CD8-positive, alpha-beta memory T cell (primary cell): ENCODE measurements at regions not wholly inside any gene's neighbourhood (a gene's known extent, or its start where the extent isn't known, plus 50 kb on each side); places are given as distances from the start of the nearest gene placed in this dataset.

ENCODE experiments used
- CTCF ChIA-PET: fragments of 350-600 bp; sonication (Branson Sonifier 250); formaldehyde crosslinking; loops from one replicate; lab custom pipeline; 2021; ENCODE audit warnings: antibody characterized with exemption; lab: Charles Lee
- POLR2A ChIA-PET: fragments of 350-600 bp; sonication (Branson Sonifier 250); formaldehyde crosslinking; loops from one replicate; lab custom pipeline; 2021; ENCODE audit warnings: antibody characterized with exemption; lab: Charles Lee
- DNase-seq, 5 donors: peaks; one replicate each; pipeline versions ENCODE4 v3.0.0 to v3.0.0-alpha.2; 2020 to 2022; ENCODE audit warnings: mixed read lengths in 1 of 5
- H3K27ac ChIP-seq: one replicate; pipeline ENCODE4 v1.7.0; 2013; ENCODE audit warnings: low read depth, mild to moderate bottlenecking, low read length, moderate library complexity
- H3K27me3 ChIP-seq: 2 replicates; pipeline ENCODE4 v1.7.0; 2013; ENCODE audit warnings: low read length, mild to moderate bottlenecking; ENCODE audit not compliant: insufficient read depth, poor library complexity, severe bottlenecking
- H3K36me3 ChIP-seq: 2 replicates; pipeline ENCODE4 v1.7.0; 2013; ENCODE audit warnings: mild to moderate bottlenecking, low read length, moderate library complexity; ENCODE audit not compliant: insufficient read depth
- H3K4me1 ChIP-seq: 2 replicates; pipeline ENCODE4 v1.7.0; 2013; ENCODE audit warnings: mild to moderate bottlenecking, low read length, moderate library complexity; ENCODE audit not compliant: insufficient read depth
- H3K4me3 ChIP-seq: 2 replicates; pipeline ENCODE4 v1.7.0; 2013; ENCODE audit warnings: mild to moderate bottlenecking, low read length
- H3K9me3 ChIP-seq: 2 replicates; pipeline ENCODE4 v1.7.0; 2013; ENCODE audit warnings: mild to moderate bottlenecking, low read length
- H3K27ac Mint-ChIP-seq, 8 donors: one replicate each; pipeline ENCODE4 v1.8.0; 2020 to 2021; ENCODE audit warnings: mixed read lengths in 8 of 8, mild to moderate bottlenecking in 6 of 8, inconsistent platforms in 3 of 8, moderate library complexity in 3 of 8
- H3K27me3 Mint-ChIP-seq, 2 donors: one replicate each; pipeline ENCODE4 v1.8.0; 2020 to 2021; ENCODE audit warnings: mixed read lengths in 2 of 2, mild to moderate bottlenecking in 1 of 2, moderate library complexity in 1 of 2
- H3K36me3 Mint-ChIP-seq, 3 donors: one replicate each; pipeline ENCODE4 v1.8.0; 2020 to 2021; ENCODE audit warnings: mixed read lengths in 3 of 3, inconsistent platforms in 1 of 3, mild to moderate bottlenecking in 1 of 3
- H3K4me1 Mint-ChIP-seq, 3 donors: one replicate each; pipeline ENCODE4 v1.8.0; 2020 to 2021; ENCODE audit warnings: mixed read lengths in 3 of 3, inconsistent platforms in 1 of 3, mild to moderate bottlenecking in 1 of 3
- H3K4me3 Mint-ChIP-seq, 7 donors: one replicate each; pipeline ENCODE4 v1.8.0; 2020 to 2021; ENCODE audit warnings: mixed read lengths in 7 of 7, mild to moderate bottlenecking in 6 of 7, moderate library complexity in 4 of 7, inconsistent platforms in 2 of 7
- H3K9me3 Mint-ChIP-seq, 5 donors: one replicate each; pipeline ENCODE4 v1.8.0; 2020 to 2022; ENCODE audit warnings: mixed read lengths in 5 of 5, mild to moderate bottlenecking in 3 of 5, moderate library complexity in 2 of 5, inconsistent platforms in 1 of 5

- ChIA-PET CTCF (no interaction called here), POLR2A (no interaction called here)
- Mint-ChIP-seq H3K4me1 (no peaks in the 10 kb centered on the region), H3K4me3 (no peak overlapping the region), H3K27me3 (no peaks in the 10 kb centered on the region), H3K27ac (no peak overlapping the region), H3K9me3 (peaks cover 9 to 39% (median 19%) of the 10 kb centered on the region in 5 donors), H3K36me3 (no peaks in the 10 kb centered on the region)
- DNase-seq, result no peak
- no peak overlapping the region for H3K4me3 ChIP-seq
- H3K27ac ChIP-seq, result no peak overlapping the region
- no peaks in the 10 kb centered on the region for H3K27me3 ChIP-seq
- no peaks in the 10 kb centered on the region for H3K9me3 ChIP-seq
- no peaks in the 10 kb centered on the region for H3K36me3 ChIP-seq
- no peaks in the 10 kb centered on the region for H3K4me1 ChIP-seq
Measured at GRCh38 chr7:49367072-49367471, 406.4 kb upstream of the VWC2 start.

DNA sequence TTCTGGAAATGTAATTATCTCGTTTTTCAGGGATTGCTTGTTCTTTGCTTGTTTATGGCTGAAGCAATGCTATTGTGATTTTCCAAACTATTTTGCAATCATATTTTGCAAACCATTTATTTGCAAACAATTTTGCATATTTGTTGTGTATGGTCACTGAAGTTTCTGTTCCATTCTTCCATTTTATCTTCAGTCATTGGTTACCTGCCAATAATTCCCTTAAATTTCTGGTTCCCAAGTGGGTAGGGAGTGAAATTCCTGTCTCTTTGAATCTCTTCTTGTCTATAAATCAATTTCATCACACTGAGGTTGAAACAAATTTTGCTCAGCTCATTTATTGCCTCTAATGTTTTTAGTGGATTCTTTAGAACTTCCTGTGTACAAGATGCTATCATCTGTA lies 401.7 kb upstream of the VWC2 start:
- no peaks in the 10 kb centered on the region for H3K27me3 ChIP-seq
- no peaks in the 10 kb centered on the region for H3K4me1 ChIP-seq
- no peak overlapping the region for H3K4me3 ChIP-seq
- ChIA-PET CTCF (no interaction called here), POLR2A (no interaction called here)
- Mint-ChIP-seq H3K4me3 (no peak overlapping the region), H3K9me3 (peaks cover 4 to 42% (median 10%) of the 10 kb centered on the region in 5 donors), H3K27me3 (no peaks in the 10 kb centered on the region), H3K27ac (no peak overlapping the region), H3K4me1 (no peaks in the 10 kb centered on the region), H3K36me3 (no peaks in the 10 kb centered on the region)
- no peaks in the 10 kb centered on the region for H3K9me3 ChIP-seq
- no peak overlapping the region for H3K27ac ChIP-seq
- DNase-seq, result no peak
- H3K36me3 ChIP-seq, result no peaks in the 10 kb centered on the region

DNA sequence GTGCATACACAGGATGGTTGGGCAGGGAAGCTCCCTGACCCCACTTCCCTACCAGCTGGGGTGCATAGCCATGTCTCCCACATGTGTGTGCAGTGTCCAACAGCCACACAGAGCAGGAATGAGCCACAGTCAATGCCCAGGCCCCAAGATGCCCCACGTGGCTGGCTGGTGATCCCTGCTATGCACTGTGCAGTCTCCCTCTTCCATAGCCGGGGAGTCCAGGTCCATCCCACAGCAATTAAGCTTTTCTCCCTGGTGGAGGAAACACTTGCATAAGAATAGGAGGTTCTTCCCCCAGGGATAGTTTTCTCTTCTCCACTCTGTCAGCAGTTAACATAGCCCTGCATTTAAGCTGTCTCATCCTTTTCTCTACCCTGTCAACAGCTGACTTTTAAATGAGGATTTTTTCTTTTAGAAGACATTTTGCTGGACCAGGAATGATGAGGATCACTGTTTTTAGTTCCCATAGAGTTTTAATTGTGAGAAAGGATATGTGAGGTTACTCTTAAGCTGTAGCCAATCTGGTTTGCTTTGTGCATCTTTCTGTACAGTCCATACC lies 396.5 kb upstream of the VWC2 start:
- DNase-seq, result peak in 1 of 5 donors; percentile 15
- no peaks in the 10 kb centered on the region for H3K4me1 ChIP-seq
- no peaks in the 10 kb centered on the region for H3K36me3 ChIP-seq
- Mint-ChIP-seq H3K9me3 (peaks cover 3 to 53% (median 17%) of the 10 kb centered on the region in 5 donors), H3K27ac (no peak overlapping the region), H3K4me1 (no peaks in the 10 kb centered on the region), H3K4me3 (no peak overlapping the region), H3K36me3 (no peaks in the 10 kb centered on the region), H3K27me3 (no peaks in the 10 kb centered on the region)
- no peaks in the 10 kb centered on the region for H3K9me3 ChIP-seq
- ChIA-PET CTCF (no interaction called here), POLR2A (no interaction called here)
- no peaks in the 10 kb centered on the region for H3K27me3 ChIP-seq
- H3K4me3 ChIP-seq, result no peak overlapping the region
- no peak overlapping the region for H3K27ac ChIP-seq

DNA sequence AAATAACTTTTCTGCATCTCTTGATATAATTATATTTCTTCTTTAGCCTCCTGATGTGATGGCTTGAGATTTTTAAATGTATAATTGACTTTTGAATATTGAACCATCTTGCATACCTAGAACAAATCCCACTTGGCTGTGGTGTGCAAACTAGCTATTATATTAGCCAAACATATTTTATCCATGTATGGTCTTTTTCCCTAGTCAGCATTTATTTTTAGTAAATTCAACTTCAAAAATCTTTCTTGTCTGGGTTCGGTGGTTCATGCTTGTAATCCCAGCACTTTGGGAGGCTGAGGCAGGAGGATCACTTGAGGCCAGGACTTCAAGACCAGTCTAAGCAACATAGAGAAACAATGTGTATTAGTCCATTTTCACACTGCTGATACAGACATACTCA lies 386.6 kb upstream of the VWC2 start:
- no peak overlapping the region for H3K27ac ChIP-seq
- H3K9me3 ChIP-seq, result no peaks in the 10 kb centered on the region
- Mint-ChIP-seq H3K27ac (no peak overlapping the region), H3K27me3 (peaks cover 0 to 2% of the 10 kb centered on the region in 2 donors), H3K4me1 (no peaks in the 10 kb centered on the region), H3K4me3 (no peak overlapping the region), H3K36me3 (no peaks in the 10 kb centered on the region), H3K9me3 (peaks cover 3 to 20% (median 18%) of the 10 kb centered on the region in 5 donors)
- no peak for DNase-seq
- no peak overlapping the region for H3K4me3 ChIP-seq
- CTCF ChIA-PET, result no interaction called here
- H3K27me3 ChIP-seq, result no peaks in the 10 kb centered on the region
- no peaks in the 10 kb centered on the region for H3K36me3 ChIP-seq
- POLR2A ChIA-PET, result no interaction called here
- no peaks in the 10 kb centered on the region for H3K4me1 ChIP-seq

GRCh38 chr7:49389871-49390479 lies 383.5 kb upstream of the VWC2 start:
- Mint-ChIP-seq H3K36me3 (no peaks in the 10 kb centered on the region), H3K4me1 (no peaks in the 10 kb centered on the region), H3K4me3 (peak overlapping the region in 1 of 7 donors; percentile 76), H3K9me3 (peaks cover 5 to 21% (median 15%) of the 10 kb centered on the region in 5 donors), H3K27me3 (no peaks in the 10 kb centered on the region), H3K27ac (no peak overlapping the region)
- no peaks in the 10 kb centered on the region for H3K9me3 ChIP-seq
- ChIA-PET POLR2A (no interaction called here), CTCF (no interaction called here)
- no peaks in the 10 kb centered on the region for H3K36me3 ChIP-seq
- no peak for DNase-seq
- no peaks in the 10 kb centered on the region for H3K4me1 ChIP-seq
- no peak overlapping the region for H3K4me3 ChIP-seq
- no peak overlapping the region for H3K27ac ChIP-seq
- H3K27me3 ChIP-seq, result no peaks in the 10 kb centered on the region

GRCh38 chr7:49396229-49396628 lies 377.2 kb upstream of the VWC2 start:
- CTCF ChIA-PET, result no interaction called here
- Mint-ChIP-seq H3K4me3 (no peak overlapping the region), H3K27ac (no peak overlapping the region), H3K36me3 (no peaks in the 10 kb centered on the region), H3K4me1 (no peaks in the 10 kb centered on the region), H3K27me3 (no peaks in the 10 kb centered on the region), H3K9me3 (peaks cover 0 to 14% (median 4%) of the 10 kb centered on the region in 5 donors)
- POLR2A ChIA-PET, result no interaction called here
- no peak overlapping the region for H3K4me3 ChIP-seq
- H3K9me3 ChIP-seq, result no peaks in the 10 kb centered on the region
- H3K27me3 ChIP-seq, result no peaks in the 10 kb centered on the region
- no peaks in the 10 kb centered on the region for H3K36me3 ChIP-seq
- no peak overlapping the region for H3K27ac ChIP-seq
- no peaks in the 10 kb centered on the region for H3K4me1 ChIP-seq
- no peak for DNase-seq

DNA sequence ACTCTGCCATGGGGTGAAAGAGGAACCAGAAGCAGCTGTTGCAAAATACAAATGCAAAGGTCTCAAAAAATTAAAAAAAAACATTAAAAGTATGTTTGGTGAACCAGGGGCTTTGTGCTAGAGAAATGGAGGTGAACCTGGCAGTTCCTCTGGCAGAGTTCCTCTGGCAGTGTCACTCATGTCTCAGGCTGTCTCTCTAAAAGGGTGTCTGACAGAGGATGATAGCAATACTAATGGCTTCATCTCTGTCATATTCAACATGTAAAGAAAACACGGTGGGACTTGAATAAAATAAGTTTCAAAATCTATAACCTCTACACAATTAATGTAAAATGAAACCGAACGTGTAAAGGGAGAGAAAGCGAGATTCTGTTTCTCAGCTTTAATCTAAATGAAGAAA lies 375.7 kb upstream of the VWC2 start:
- ChIA-PET CTCF (no interaction called here), POLR2A (no interaction called here)
- H3K9me3 ChIP-seq, result no peaks in the 10 kb centered on the region
- no peak for DNase-seq
- H3K27me3 ChIP-seq, result no peaks in the 10 kb centered on the region
- no peaks in the 10 kb centered on the region for H3K36me3 Mint-ChIP-seq
- no peak overlapping the region for H3K27ac ChIP-seq
- H3K36me3 ChIP-seq, result no peaks in the 10 kb centered on the region
- H3K9me3 Mint-ChIP-seq, result peaks cover 0 to 17% (median 6%) of the 10 kb centered on the region in 5 donors
- H3K4me3 ChIP-seq, result no peak overlapping the region
- no peak overlapping the region for H3K4me3 Mint-ChIP-seq
- no peaks in the 10 kb centered on the region for H3K27me3 Mint-ChIP-seq
- no peaks in the 10 kb centered on the region for H3K4me1 ChIP-seq
- H3K27ac Mint-ChIP-seq, result no peak overlapping the region
- no peaks in the 10 kb centered on the region for H3K4me1 Mint-ChIP-seq

DNA sequence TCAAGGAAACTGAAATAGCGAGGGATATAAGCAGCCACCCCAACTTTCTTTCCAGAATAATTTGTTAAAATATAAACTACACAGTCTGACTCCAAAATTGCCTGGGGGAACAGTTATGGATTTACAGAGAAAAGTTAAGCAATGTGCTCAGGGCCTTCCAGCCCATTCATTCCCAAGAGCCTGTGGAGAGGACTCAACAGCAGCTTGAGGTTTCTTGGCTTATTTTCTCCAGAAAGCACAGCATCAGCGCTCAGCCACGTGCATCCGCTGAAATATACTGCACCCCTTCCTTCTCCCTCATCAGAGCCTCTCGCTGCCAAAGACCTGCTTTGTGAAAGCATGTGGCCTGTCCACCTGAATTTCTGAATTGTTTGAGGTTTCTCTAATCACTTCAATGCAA lies 375.2 kb upstream of the VWC2 start:
- no peaks in the 10 kb centered on the region for H3K27me3 Mint-ChIP-seq
- no peak overlapping the region for H3K27ac Mint-ChIP-seq
- no peak overlapping the region for H3K4me3 Mint-ChIP-seq
- peaks cover 0 to 17% (median 6%) of the 10 kb centered on the region in 5 donors for H3K9me3 Mint-ChIP-seq
- H3K36me3 ChIP-seq, result no peaks in the 10 kb centered on the region
- H3K27ac ChIP-seq, result no peak overlapping the region
- ChIA-PET CTCF (no interaction called here), POLR2A (no interaction called here)
- H3K4me1 Mint-ChIP-seq, result no peaks in the 10 kb centered on the region
- no peak for DNase-seq
- H3K9me3 ChIP-seq, result no peaks in the 10 kb centered on the region
- H3K36me3 Mint-ChIP-seq, result no peaks in the 10 kb centered on the region
- H3K27me3 ChIP-seq, result no peaks in the 10 kb centered on the region
- no peak overlapping the region for H3K4me3 ChIP-seq
- no peaks in the 10 kb centered on the region for H3K4me1 ChIP-seq
